Embryonic facial prominence (tissue), 1 donor: ENCODE measurements at regions not wholly inside any gene's neighbourhood (a gene's known extent, or its start where the extent isn't known, plus 50 kb on each side); places are given as distances from the start of the nearest gene placed in this dataset.
"Not testable (repeated sequence)": the region's sequence is repeated elsewhere in the genome, so short reads cannot be mapped to it uniquely, and the experiment has no call there.

ENCODE experiments used
- DNase-seq: peaks from one replicate; pipeline ENCODE4 v3.0.0-alpha.2; 2016; ENCODE audit errors: extremely low spot score

DNA sequence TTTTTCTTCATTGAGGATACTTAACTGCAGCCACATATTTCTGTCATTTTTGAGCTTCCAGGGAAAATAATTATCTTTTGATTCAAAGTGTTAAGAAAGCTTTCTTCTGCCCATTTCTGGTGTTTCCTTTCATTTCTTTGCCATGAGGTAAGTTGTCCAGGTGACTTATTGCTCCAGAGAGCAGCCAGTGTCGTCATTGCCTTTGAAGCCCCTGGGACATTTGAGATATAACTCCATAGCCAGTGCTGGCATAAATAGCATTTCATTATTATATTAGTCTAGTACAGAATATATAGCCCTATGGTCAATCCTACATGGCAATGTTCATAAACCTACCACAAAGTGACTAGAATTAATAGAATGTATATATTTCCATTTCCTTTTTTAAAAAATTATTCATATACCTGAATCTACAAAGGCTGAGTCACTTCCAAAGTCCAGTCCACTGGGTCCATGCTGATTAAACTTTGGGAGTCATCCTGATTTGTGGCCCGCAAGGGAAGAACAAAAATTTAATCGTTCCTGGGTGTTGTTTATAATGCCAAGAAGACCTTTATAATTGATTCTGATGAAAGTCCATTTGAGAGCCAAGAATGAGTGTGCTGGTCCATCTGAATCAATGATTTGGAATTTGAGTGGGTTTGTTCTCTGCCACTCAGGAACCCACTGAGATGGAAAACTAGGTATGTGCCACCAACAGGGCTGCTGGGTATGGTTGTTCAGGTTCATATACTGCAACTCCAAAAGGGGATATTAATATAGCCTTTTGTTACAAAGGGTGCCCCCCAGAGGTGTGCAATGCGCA is 221.8 kb upstream of the PLXNA2 start:
- DNase-seq = no peak

DNA sequence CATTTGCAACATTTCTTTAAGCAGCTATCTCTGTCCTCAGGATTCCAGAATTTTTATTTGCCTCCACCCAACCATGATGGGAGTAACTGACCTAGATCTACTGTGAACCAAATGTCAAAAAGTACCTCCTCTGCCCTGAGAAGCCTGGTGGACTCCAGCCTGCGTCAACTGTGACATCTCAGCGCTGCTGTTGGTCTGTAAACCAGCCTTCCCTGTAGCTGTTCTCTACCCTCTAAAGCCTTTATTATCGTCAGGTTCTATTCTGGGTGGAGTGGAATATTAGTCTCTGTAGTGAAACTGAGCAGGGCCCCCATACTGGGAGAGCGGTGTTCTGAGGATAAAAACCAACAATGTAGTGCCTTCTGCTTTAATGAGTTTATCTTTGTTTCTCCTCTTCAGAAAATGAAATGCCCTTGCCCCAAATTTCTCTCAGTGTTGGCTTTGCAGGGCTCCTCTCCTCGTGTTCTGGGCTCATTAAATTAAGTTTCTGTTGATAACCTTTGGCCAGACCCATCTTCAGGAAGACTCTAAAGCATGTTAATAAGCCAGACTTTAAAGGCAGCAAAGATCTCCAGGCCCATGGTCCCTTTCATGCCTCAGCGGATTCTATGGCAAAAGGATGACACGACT is 223.1 kb upstream of the PLXNA2 start:
- no peak for DNase-seq

DNA sequence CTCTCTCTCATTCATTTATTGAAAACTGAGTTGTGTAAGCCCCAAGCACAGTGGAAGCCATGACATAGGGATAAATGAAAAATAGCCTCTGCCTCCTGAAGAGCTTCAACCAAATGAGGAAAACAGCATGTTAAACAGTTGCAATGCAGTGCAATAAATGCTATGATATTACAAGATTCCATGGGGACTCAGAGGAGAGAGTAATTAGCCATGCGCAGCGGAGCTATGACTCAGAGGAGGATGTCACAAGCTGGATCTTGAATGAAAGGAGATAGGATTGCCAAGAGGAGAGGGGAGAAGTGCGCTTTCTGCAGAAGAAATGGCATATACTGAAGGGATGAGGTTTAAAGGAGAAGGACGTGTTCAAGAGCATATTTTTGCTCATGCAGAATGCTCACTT is 231.3 kb upstream of the PLXNA2 start:
- no peak for DNase-seq

DNA sequence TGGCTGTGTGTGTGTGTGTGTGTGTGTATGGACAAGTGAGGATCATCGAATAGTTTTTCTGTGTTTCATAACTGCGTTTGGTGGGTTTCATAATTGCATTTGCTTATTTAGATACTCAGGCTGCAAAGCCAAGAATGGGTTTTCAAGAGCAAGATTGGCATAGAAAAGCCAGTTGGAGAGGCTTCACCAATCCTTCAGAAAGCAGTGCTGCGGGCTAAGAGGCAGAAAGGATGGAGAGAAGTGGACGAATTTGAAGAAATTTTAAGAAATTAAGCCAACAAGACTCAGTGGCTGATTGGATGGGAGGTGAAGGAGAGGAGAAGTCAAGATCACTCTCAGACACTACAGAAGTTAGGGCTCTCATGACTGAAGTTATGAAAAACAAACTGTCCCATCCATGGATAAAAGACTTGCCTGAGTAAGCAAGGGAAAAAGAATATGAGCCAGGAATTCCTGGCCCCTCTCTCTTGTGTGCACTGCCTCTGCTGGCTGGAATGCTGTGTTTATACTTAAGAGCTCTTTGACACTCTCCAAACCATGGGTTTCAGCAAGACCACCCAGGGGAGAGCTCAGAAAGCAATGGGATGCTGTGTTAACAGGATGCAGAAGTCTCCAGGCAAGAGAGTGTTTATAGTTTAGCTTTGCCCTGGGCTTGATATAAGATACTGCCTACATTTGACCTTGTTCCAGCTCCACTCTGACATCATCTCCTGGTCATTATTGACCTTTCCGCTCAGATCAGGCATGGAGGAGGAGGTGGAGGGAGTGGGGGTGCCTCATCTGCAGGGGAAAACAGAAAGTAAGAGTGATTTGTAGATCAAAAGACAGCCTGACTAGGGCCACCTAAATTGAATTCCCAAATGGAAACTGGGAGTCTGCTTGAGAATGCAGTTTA is 232.0 kb upstream of the PLXNA2 start:
- no peak for DNase-seq

DNA sequence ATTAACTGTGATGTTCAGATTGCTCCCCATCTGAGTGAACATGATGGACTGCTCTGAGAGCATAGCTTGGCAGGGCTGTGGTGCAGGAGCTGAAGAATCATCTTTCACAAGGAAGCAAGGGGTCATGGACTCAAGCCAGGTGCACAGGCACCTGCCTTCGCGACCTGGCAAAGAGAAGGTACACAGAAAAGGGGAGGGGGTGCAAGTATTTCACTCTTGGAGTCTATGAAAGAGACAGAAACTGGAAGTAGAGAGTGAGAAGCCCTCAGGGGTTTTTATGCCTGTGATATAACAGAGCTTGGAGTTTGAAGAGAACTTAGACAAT is 232.6 kb upstream of the PLXNA2 start:
- DNase-seq = no peak

DNA sequence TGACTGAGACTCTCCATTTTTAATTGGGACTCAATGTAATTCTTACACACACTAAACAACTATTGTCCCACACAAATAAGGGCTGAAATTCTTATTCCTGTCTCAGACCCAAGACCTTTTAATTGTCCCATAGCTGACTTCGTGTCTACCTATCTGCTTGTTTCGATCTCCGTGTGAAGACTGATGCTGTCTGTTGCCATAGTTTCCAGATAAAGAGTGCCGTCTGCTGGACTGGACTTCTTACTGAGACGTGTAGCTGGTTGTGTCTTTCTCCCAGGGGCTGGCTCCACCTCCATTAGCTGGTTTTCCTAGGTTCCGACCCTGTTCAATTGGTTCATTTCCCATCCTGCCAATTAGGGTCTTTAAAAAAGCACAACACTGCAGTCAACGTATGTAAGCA is 235.3 kb upstream of the PLXNA2 start:
- DNase-seq = no peak

DNA sequence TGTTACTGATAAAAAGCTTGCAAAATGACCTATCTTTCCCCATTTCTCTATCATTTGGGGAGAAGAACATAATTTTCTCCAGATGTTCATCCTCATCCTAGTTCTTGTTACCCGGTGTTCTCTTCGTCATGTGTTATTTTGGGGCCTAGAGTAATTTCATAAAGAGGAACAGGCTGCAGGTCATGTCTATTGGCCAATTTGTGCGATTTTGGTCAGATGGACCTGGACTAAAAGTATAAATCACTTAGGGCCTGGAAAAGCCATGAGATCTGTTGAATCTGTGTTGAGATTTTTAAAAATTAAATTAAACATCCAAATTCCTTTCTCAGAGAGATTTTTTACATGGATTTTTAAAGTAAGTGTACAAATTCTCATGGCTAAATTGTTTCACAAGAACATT is 241.3 kb upstream of the PLXNA2 start:
- no peak for DNase-seq

DNA sequence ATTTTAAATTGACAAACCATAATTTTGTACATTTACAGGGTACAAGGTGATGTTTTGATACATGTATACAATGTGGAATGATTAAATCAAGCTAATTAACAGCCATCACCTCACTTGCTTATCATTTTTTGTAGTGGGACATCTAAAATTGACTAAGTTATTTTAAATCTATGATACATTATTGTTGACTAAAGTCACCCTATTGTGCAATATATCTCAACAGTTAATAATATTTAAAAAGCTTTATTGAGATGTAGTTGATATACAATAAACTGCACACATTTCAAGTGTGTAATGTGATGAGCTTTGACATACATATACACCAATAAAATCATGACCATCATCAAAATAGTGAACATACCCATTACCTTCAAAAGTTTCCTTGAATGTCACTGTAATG is 242.5 kb upstream of the PLXNA2 start:
- no peak for DNase-seq

DNA sequence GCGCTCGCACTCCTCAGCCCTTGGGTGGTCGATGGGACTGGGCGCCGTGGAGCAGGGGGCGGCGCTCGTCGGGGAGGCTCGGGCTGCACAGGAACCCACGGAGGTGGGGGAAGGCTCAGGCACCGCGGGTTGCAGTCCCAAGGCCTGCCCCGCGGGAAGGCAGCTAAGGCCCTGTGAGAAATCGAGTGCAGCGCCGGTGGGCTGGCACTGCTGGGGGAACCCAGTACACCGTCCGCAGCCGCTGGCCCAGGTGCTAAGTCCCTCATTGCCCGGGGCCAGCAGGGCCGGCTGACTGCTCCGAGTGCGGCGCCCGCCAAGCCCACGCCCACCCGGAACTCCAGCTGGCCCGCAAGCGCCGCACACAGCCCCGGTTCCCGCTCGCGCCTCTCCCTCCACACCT is 244.2 kb upstream of the PLXNA2 start:
- DNase-seq = not testable (repeated sequence)

DNA sequence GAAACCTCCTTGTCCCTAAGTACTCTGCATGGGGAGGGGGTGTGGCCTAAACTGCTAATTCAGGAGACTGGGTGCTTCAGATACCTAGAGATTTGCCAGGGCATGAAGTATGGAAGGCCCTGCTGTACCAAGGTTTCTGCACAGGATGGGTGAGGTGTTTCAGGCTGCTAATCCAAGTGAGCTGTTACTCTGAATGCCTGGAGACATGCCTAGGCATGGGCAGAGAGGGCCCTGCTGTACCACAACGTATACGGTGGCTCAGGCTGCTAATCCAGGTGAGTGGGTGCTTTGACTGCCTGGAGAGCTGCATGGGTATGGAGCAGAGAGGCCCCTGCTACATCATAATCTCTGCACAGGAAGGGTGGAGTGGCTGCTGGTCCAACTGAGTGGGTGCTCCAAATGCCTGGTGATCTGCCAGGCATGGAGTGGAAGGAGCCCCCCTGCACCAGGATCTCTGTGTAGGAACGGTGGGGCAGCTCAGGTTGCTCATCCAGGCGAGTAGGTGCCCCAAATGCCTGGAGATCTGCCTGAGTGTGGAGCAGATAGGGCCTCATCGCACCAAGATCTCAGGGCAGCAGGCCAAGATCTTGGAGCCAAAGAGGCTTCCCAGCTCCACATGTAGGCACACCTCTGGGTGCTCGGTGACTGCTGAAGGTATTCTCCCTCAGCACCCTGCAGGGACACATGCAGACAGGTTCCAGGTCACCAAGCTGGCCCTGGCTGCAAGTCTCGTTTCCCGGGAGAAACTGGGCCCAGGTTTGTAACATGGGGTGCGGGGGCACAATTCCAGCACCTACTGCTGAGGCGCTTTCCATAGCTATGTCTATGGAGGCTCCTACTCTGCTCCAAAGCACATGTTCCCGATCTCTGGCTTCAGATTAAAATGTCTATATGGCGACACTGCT is 252.5 kb upstream of the PLXNA2 start:
- DNase-seq = no peak

DNA sequence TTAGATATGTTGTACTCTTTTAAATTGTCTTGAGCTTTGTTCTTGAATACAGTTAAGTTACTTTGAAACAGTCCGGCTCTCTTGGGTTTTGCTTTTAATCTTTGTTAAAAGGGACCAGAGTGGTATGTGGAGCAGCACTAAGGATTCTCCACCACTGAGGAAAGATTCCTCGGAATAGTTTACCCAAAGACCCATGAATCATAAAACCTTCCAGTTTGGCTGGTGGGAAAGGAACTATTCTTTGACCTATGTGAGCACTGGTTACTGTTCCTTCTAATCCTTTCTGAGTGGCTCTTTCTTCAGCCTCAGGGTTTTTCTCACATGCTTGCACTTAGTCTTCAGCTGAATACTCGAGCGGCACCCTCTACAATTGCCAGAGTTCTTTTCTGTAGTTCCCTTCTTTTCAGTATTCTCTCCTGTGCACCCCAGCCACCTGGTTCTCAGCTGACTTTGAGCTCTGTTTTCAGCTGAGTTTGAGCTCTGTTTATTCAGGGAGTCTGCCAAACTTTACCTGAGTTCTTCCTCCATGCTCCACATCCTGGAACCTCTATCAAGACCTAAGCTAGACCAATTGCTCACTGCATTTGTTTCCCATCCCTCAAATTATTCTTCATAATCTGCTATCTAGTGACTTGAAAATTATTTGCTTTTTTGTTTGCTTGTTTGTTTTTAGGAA is 253.8 kb upstream of the PLXNA2 start:
- no peak for DNase-seq

DNA sequence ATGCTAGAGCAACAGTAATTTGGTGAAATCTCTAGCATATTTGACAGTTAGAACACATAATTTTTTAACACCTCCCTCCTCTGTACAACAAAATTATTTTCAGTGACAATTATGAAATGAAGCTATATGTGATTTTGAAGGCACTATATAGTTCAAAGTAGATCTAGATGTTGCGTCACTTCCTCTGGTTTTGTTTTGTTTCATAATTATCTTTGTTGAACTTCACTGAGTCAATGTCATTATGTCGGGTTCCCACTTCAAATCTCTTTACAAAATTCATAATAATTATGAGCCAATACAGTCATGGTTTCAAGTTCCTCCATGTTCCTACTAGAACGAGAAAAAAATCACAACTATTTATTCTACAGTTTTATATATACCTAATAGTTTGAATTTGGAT is 254.8 kb upstream of the PLXNA2 start:
- no peak for DNase-seq

DNA sequence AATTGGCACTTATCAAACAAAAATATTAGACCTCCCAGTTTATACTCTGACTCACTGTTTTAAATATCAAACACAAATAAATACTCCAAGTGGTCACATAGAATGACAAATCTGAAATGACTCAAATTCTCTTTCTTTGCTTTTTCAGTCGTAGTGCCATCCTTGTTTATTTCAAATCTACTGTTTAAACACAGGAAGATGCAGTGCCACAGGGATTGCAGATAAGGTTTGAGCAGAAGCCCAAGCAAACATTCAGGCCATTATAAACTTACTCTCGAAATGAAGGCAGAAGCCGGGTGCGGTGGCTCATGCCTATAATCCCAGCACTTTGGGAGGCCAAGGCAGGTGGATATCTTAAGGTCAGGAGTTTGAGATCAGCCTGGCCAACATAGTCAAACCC is 255.4 kb upstream of the PLXNA2 start:
- no peak for DNase-seq

DNA sequence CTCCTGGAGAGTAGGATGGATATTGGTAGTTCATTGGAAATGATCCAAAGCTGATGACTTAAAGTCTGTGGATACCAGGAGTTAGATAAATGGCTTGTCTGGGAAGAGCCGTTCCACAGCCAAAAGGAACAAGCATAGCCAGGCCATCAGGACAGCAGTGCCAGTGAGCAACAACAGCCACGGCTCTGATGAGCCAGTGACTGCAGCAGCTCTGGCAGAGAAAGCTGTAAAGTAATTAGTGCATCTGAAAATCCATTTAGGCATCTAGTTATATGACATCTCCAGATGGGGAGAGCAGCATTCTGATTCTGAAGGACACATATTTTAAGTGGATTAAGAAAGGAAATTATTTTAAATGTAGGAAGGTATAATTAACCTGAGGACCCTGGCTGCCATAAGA is 256.2 kb upstream of the PLXNA2 start:
- no peak for DNase-seq

DNA sequence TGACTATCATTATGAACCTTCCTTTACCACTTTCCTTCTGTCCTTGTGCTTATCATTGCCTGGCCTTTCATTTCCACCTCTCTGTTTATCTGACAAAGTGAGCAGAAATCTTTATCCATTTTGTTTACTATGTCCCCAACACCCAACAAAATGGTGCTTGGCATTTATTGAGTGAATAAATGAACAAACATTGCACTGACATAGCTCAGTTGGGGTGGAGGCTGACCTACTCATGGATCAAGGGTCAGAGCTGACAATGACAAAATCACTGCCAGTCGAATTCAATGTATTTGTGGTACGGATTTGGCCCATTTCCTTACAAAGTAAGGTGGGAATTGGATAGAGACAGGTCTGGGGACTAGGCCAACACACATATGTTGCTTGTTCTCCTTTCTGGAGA is 257.4 kb upstream of the PLXNA2 start:
- DNase-seq = no peak

DNA sequence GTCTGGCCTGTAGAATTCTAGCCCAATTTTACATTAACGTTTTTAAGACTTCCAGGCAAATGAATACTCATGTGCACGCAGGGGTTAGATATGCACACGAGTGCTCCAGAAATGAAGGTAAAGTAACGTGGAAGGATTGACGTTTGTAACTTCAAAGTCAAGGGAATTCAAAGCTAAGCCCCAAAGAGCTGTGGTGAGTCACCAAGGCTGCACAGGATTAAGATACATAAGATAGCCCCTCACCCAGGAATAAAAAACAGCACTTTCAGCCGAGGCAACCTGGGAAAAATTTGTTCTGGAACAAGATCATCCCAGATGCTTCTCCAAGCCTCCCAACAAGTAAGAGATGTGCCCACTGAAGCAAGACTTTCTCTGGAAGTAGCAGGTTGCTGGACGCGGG is 259.6 kb upstream of the PLXNA2 start:
- no peak for DNase-seq

DNA sequence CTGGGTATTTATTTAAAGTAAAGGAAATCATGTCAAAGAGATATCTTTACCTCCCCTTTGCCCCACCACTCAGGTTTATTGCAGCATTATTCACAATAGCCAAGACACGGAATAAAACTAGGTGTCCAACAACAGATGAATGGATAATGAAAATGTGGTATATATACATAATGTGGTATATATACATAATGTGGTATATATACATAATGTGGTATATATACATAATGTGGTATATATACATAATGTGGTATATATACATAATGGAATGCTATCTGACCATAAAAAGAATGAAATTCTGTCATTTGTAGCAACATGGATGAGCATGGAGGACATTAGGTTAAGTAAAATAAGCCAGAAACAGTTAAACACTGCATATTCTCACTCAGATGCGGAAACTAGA is 262.6 kb upstream of the PLXNA2 start:
- no peak for DNase-seq

DNA sequence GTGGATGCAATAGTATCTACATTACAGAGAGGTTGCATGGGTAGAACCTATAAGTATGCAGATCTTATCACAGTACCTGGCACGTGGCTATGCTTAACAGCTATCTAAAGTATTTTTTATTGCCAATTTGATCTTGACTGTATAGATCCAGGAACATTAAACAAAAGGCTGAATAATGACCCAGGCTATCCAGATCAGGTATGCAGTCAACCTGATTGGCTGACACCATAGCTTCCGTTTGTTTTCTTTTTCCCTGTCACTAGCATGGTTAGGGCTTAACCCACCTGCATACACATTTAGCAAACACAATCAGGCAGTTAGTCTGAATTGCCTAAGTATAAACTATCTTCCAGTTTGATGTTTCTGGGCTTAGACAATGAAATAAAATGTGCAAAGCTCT is 264.9 kb upstream of the PLXNA2 start:
- no peak for DNase-seq

DNA sequence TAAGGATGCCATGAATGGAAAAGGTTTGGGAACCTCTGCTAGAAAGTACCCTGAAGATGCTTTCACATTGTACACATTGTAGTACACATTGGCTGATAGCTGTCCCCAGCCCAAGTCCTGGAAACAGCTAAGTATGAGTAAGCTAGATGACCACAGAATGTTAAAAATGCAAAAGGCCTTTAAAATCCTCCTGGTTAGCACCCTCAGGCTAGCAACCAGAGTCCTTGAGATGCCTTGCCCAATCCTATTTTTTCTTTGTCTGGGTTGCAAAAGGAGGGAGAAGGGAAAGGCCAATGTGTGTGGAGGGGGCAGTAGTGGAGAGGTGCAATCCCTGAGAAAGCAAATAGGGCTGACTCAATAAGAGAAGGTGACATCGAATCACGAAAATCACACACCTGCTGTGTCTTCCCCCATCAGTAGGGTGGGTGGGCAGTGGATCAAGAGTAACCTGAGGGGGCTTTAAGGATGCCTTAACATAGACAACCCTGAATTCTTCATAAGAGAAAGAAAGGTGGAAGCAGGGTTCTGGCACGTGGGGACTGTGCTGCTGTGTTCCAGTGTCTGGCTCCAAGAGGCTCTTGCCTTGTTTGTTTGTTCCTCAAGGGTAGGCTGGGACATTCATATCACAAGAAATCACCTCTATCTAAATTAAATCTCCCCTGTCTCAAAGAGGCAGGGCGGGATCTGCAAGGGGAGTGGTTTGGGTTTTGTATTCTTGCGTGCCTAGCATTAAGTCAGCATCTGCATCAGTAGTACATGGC is 266.2 kb upstream of the PLXNA2 start:
- DNase-seq = no peak

DNA sequence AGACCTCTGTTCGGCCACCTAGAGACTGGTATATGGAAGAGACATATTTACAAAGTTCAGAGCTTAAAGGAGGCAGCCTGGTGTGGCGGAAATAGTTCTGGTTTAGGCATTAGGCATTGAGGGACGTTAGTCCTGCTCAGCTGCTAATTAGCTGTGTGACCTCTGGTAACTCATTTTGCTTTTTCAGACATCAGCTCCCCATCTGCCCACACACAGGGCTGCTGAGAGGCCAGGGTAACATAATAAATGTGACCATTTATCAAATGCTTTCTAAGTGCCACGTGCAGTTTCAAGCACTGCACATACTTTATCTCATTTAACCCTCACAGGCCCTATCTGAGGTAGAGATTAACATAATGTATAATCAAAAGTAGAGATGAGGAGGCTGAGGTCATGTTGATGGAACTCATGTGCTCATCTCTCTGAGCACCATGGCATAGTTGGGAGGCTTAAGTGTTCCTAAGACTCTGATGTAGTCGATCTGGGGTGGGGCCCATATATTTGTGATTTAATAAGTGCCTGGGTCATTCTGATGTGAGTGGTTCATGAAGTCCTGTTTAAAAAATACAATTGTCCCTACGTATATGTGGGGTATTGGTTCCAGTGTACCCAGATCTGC is 267.2 kb upstream of the PLXNA2 start:
- DNase-seq = no peak
